GM23338 (cell line): ENCODE measurements at regions not wholly inside any gene's neighbourhood (a gene's known extent, or its start where the extent isn't known, plus 50 kb on each side); places are given as distances from the start of the nearest gene placed in this dataset.

ENCODE experiments used
- ATAC-seq: fragments of 200-7000 bp; cut with Tn5 transposase; 3 replicates; pipeline ENCODE4 v1.9.1; 2020
- DNase-seq: peaks from one replicate; pipeline ENCODE4 v3.0.0-alpha.2; 2015; ENCODE audit warnings: low spot score
- H2AFZ ChIP-seq: fragments of 200-600 bp; sonication (generic); 2 replicates; pipeline ENCODE4 v1.8.0; 2016; ENCODE audit warnings: antibody characterized with exemption, mild to moderate bottlenecking, moderate library complexity
- H3F3A ChIP-seq: fragments of 200-600 bp; sonication (generic); replicated peaks from 2 replicates; pipeline ENCODE4 v1.8.0; 2017; ENCODE audit warnings: antibody characterized with exemption, mixed run types, low read depth
- H3K27ac ChIP-seq: fragments of 200-600 bp; sonication (generic); 2 replicates; pipeline ENCODE4 v1.6.1; 2016; ENCODE audit warnings: low read depth
- H3K27me3 ChIP-seq: fragments of 200-600 bp; sonication (generic); 2 replicates; pipeline ENCODE4 v1.8.0; 2016; ENCODE audit warnings: mild to moderate bottlenecking, mixed run types, moderate library complexity; ENCODE audit not compliant: insufficient read depth
- H3K36me3 ChIP-seq: fragments of 200-600 bp; sonication (generic); 2 replicates; pipeline ENCODE4 v1.8.0; 2016; ENCODE audit warnings: mild to moderate bottlenecking; ENCODE audit not compliant: insufficient read depth
- H3K4me1 ChIP-seq: fragments of 200-600 bp; sonication (generic); 2 replicates; pipeline ENCODE4 v1.8.0; 2016; ENCODE audit warnings: mild to moderate bottlenecking, moderate library complexity; ENCODE audit not compliant: insufficient read depth
- H3K4me2 ChIP-seq: fragments of 200-600 bp; sonication (generic); 2 replicates; pipeline ENCODE4 v1.7.1; 2017; ENCODE audit warnings: mixed run types
- H3K4me3 ChIP-seq: fragments of 200-600 bp; sonication (generic); 2 replicates; pipeline ENCODE4 v1.6.1; 2016; ENCODE audit warnings: mixed run types
- H3K79me2 ChIP-seq: fragments of 200-600 bp; sonication (generic); replicated peaks from 2 replicates; pipeline ENCODE4 v1.8.0; 2017; ENCODE audit warnings: mild to moderate bottlenecking; ENCODE audit not compliant: insufficient read depth
- H3K9me2 ChIP-seq: fragments of 200-600 bp; sonication (generic); 2 replicates; pipeline ENCODE4 v1.8.0; 2017; ENCODE audit not compliant: insufficient read depth
- H4K20me1 ChIP-seq: fragments of 200-600 bp; sonication (generic); replicated peaks from 2 replicates; pipeline ENCODE4 v1.8.0; 2017; ENCODE audit warnings: mild to moderate bottlenecking; ENCODE audit not compliant: insufficient read depth
- H3K27ac Mint-ChIP-seq: 2 replicates; pipeline ENCODE4 v1.8.0; 2020; ENCODE audit warnings: inconsistent platforms, mild to moderate bottlenecking, moderate library complexity, mixed read lengths
- H3K27me3 Mint-ChIP-seq: 3 replicates; pipeline ENCODE4 v1.8.0; 2022; ENCODE audit warnings: low read depth, mild to moderate bottlenecking, moderate library complexity, mixed read lengths, inconsistent platforms; ENCODE audit not compliant: insufficient read depth, poor library complexity
- H3K36me3 Mint-ChIP-seq: 3 replicates; pipeline ENCODE4 v1.8.0; 2021; ENCODE audit warnings: low read depth, mild to moderate bottlenecking, inconsistent platforms, moderate library complexity, mixed read lengths
- H3K4me1 Mint-ChIP-seq: 3 replicates; pipeline ENCODE4 v1.8.0; 2020; ENCODE audit warnings: mild to moderate bottlenecking, inconsistent platforms, mixed read lengths
- H3K4me3 Mint-ChIP-seq: 3 replicates; pipeline ENCODE4 v1.8.0; 2021; ENCODE audit warnings: moderate library complexity, mild to moderate bottlenecking, inconsistent platforms, mixed read lengths
- H3K9me3 Mint-ChIP-seq: 3 replicates; pipeline ENCODE4 v1.8.0; 2020; ENCODE audit warnings: moderate library complexity, mild to moderate bottlenecking, inconsistent platforms, mixed read lengths
- CREB1 ChIP-seq: fragments of 250-450 bp; sonication (Bioruptor Pico); IDR thresholded peaks from 2 replicates; pipeline ENCODE4 v1.5.0; 2020; ENCODE audit warnings: low read depth, mild to moderate bottlenecking, moderate library complexity
- EZH2 ChIP-seq: fragments of 200-600 bp; sonication (generic); IDR thresholded peaks from one replicate; pipeline ENCODE4 v1.8.0; 2017; ENCODE audit warnings: antibody characterized with exemption, mild to moderate bottlenecking, low read depth; ENCODE audit not compliant: unreplicated experiment
- EZH2phosphoT487 ChIP-seq: fragments of 200-600 bp; sonication (generic); IDR thresholded peaks from one replicate; pipeline ENCODE4 v1.8.1; 2018; ENCODE audit warnings: antibody characterized with exemption; ENCODE audit not compliant: unreplicated experiment
- JUNB ChIP-seq: IDR thresholded peaks from one replicate; pipeline ENCODE4 v1.6.1; 2016; ENCODE audit warnings: antibody characterized with exemption; ENCODE audit not compliant: unreplicated experiment
- NANOG ChIP-seq: IDR thresholded peaks from 2 replicates; pipeline ENCODE4 v1.6.1; 2016; ENCODE audit warnings: antibody characterized with exemption, borderline replicate concordance
- POLR2AphosphoS5 ChIP-seq: IDR thresholded peaks from 2 replicates; pipeline ENCODE4 v1.6.1; 2016; ENCODE audit warnings: antibody characterized with exemption, low read depth
- STAT1 ChIP-seq: IDR thresholded peaks from one replicate; pipeline ENCODE4 v1.6.1; 2016; ENCODE audit warnings: antibody characterized with exemption; ENCODE audit not compliant: unreplicated experiment
- ZNF114 ChIP-seq: fragments of 250-450 bp; sonication (Bioruptor Pico); IDR thresholded peaks from 2 replicates; pipeline ENCODE4 v1.5.0; 2020; ENCODE audit warnings: mild to moderate bottlenecking, moderate library complexity
- ZNF331 ChIP-seq: fragments of 250-450 bp; sonication (Bioruptor Pico); IDR thresholded peaks from 2 replicates; pipeline ENCODE4 v1.5.0; 2020; ENCODE audit warnings: low read depth, mild to moderate bottlenecking, moderate library complexity
- TF ChIP-seq, protein P1 (sequence below), 2 experiments: fragments of 200-600 bp in 1 of 2; sonication (generic) in 1 of 2; conservative IDR thresholded peaks; 2 replicates each; pipeline versions ENCODE4 v1.5.1 to v1.6.1; 2016 to 2017; ENCODE audit warnings: antibody characterized with exemption in 2 of 2, low read depth in 2 of 2, mild to moderate bottlenecking in 2 of 2, moderate library complexity in 1 of 2
- TF ChIP-seq, protein P2 (sequence below): IDR thresholded peaks from 2 replicates; pipeline ENCODE4 v1.6.1; 2016; ENCODE audit warnings: antibody characterized with exemption
- TF ChIP-seq, protein P3 (sequence below): IDR thresholded peaks from one replicate; pipeline ENCODE4 v1.6.1; 2018; ENCODE audit warnings: antibody characterized with exemption; ENCODE audit not compliant: unreplicated experiment
- TF ChIP-seq, protein P4 (sequence below): fragments of 250-450 bp; sonication (Bioruptor Pico); IDR thresholded peaks from 2 replicates; pipeline ENCODE4 v1.5.0; 2020; ENCODE audit warnings: mild to moderate bottlenecking, moderate library complexity

DNA sequence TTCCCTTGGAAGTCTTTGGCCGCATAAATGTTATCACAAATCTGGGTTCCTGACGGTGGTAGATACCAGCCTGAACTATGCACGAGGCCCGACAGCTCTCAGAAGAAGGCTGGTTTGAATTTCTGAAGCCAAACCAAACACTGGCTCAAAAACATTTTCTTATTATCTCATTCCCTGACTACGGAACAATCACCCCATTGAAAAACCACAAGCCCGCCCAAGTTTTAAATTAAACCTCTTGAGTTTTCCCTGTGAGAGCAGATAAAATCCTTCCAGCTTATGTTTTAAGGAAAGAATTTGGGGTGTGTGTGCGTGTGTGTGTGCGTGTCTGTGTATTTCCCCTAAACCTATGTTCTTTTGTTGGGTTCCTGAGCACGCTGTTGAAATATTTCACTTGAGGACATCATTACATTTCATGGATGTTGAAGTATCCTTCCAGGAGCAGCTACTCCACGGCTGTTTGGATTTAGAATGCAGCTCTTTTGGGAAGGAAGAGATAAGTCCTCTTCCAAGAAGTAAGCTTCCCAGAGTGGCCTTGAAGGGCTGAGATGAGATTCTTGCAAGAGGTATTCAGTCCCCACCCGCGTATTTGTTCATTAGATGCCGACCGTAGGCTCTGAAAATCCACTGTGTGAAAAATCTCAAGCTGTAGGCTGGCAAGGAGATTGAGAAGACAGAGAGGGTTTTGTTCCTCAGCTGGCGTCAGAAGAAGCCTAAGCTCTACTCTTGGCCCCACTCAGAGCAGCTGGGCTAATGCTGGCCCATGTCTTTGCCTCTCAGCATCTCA is 131.0 kb upstream of the NCOR2 start:
- Mint-ChIP-seq H3K27me3 (peaks cover 12% of the 10 kb centered on the region), H3K4me1 (0 out of 3 replicates have a peak, but pooled peaks cover 6% of the 10 kb centered on the region), H3K4me3 (no peak overlapping the region), H3K9me3 (no peaks in the 10 kb centered on the region), H3K27ac (no peak overlapping the region), H3K36me3 (no peaks in the 10 kb centered on the region)
- no peaks in the 10 kb centered on the region for H3K36me3 ChIP-seq
- H3K9me2 ChIP-seq: no peaks in the 10 kb centered on the region
- TF ChIP-seq, protein P1, sequence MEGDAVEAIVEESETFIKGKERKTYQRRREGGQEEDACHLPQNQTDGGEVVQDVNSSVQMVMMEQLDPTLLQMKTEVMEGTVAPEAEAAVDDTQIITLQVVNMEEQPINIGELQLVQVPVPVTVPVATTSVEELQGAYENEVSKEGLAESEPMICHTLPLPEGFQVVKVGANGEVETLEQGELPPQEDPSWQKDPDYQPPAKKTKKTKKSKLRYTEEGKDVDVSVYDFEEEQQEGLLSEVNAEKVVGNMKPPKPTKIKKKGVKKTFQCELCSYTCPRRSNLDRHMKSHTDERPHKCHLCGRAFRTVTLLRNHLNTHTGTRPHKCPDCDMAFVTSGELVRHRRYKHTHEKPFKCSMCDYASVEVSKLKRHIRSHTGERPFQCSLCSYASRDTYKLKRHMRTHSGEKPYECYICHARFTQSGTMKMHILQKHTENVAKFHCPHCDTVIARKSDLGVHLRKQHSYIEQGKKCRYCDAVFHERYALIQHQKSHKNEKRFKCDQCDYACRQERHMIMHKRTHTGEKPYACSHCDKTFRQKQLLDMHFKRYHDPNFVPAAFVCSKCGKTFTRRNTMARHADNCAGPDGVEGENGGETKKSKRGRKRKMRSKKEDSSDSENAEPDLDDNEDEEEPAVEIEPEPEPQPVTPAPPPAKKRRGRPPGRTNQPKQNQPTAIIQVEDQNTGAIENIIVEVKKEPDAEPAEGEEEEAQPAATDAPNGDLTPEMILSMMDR (conservative IDR thresholded peaks at IDR 0.05; ENCODE audit: low read depth in 2 of 2): no peak
- no peak for TF ChIP-seq ZNF114 (CRISPR knock-in tag)
- TF ChIP-seq, protein P2, sequence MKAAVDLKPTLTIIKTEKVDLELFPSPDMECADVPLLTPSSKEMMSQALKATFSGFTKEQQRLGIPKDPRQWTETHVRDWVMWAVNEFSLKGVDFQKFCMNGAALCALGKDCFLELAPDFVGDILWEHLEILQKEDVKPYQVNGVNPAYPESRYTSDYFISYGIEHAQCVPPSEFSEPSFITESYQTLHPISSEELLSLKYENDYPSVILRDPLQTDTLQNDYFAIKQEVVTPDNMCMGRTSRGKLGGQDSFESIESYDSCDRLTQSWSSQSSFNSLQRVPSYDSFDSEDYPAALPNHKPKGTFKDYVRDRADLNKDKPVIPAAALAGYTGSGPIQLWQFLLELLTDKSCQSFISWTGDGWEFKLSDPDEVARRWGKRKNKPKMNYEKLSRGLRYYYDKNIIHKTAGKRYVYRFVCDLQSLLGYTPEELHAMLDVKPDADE: no peak
- TF ChIP-seq EZH2: no peak
- TF ChIP-seq, protein P3, sequence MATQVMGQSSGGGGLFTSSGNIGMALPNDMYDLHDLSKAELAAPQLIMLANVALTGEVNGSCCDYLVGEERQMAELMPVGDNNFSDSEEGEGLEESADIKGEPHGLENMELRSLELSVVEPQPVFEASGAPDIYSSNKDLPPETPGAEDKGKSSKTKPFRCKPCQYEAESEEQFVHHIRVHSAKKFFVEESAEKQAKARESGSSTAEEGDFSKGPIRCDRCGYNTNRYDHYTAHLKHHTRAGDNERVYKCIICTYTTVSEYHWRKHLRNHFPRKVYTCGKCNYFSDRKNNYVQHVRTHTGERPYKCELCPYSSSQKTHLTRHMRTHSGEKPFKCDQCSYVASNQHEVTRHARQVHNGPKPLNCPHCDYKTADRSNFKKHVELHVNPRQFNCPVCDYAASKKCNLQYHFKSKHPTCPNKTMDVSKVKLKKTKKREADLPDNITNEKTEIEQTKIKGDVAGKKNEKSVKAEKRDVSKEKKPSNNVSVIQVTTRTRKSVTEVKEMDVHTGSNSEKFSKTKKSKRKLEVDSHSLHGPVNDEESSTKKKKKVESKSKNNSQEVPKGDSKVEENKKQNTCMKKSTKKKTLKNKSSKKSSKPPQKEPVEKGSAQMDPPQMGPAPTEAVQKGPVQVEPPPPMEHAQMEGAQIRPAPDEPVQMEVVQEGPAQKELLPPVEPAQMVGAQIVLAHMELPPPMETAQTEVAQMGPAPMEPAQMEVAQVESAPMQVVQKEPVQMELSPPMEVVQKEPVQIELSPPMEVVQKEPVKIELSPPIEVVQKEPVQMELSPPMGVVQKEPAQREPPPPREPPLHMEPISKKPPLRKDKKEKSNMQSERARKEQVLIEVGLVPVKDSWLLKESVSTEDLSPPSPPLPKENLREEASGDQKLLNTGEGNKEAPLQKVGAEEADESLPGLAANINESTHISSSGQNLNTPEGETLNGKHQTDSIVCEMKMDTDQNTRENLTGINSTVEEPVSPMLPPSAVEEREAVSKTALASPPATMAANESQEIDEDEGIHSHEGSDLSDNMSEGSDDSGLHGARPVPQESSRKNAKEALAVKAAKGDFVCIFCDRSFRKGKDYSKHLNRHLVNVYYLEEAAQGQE: no peak
- no peak for TF ChIP-seq JUNB
- no peak for TF ChIP-seq POLR2AphosphoS5
- TF ChIP-seq ZNF331 (CRISPR knock-in tag): no peak
- TF ChIP-seq NANOG: no peak
- TF ChIP-seq CREB1 (CRISPR knock-in tag): no peak
- no peak for TF ChIP-seq STAT1
- no peak for TF ChIP-seq EZH2phosphoT487
- TF ChIP-seq, protein P4, sequence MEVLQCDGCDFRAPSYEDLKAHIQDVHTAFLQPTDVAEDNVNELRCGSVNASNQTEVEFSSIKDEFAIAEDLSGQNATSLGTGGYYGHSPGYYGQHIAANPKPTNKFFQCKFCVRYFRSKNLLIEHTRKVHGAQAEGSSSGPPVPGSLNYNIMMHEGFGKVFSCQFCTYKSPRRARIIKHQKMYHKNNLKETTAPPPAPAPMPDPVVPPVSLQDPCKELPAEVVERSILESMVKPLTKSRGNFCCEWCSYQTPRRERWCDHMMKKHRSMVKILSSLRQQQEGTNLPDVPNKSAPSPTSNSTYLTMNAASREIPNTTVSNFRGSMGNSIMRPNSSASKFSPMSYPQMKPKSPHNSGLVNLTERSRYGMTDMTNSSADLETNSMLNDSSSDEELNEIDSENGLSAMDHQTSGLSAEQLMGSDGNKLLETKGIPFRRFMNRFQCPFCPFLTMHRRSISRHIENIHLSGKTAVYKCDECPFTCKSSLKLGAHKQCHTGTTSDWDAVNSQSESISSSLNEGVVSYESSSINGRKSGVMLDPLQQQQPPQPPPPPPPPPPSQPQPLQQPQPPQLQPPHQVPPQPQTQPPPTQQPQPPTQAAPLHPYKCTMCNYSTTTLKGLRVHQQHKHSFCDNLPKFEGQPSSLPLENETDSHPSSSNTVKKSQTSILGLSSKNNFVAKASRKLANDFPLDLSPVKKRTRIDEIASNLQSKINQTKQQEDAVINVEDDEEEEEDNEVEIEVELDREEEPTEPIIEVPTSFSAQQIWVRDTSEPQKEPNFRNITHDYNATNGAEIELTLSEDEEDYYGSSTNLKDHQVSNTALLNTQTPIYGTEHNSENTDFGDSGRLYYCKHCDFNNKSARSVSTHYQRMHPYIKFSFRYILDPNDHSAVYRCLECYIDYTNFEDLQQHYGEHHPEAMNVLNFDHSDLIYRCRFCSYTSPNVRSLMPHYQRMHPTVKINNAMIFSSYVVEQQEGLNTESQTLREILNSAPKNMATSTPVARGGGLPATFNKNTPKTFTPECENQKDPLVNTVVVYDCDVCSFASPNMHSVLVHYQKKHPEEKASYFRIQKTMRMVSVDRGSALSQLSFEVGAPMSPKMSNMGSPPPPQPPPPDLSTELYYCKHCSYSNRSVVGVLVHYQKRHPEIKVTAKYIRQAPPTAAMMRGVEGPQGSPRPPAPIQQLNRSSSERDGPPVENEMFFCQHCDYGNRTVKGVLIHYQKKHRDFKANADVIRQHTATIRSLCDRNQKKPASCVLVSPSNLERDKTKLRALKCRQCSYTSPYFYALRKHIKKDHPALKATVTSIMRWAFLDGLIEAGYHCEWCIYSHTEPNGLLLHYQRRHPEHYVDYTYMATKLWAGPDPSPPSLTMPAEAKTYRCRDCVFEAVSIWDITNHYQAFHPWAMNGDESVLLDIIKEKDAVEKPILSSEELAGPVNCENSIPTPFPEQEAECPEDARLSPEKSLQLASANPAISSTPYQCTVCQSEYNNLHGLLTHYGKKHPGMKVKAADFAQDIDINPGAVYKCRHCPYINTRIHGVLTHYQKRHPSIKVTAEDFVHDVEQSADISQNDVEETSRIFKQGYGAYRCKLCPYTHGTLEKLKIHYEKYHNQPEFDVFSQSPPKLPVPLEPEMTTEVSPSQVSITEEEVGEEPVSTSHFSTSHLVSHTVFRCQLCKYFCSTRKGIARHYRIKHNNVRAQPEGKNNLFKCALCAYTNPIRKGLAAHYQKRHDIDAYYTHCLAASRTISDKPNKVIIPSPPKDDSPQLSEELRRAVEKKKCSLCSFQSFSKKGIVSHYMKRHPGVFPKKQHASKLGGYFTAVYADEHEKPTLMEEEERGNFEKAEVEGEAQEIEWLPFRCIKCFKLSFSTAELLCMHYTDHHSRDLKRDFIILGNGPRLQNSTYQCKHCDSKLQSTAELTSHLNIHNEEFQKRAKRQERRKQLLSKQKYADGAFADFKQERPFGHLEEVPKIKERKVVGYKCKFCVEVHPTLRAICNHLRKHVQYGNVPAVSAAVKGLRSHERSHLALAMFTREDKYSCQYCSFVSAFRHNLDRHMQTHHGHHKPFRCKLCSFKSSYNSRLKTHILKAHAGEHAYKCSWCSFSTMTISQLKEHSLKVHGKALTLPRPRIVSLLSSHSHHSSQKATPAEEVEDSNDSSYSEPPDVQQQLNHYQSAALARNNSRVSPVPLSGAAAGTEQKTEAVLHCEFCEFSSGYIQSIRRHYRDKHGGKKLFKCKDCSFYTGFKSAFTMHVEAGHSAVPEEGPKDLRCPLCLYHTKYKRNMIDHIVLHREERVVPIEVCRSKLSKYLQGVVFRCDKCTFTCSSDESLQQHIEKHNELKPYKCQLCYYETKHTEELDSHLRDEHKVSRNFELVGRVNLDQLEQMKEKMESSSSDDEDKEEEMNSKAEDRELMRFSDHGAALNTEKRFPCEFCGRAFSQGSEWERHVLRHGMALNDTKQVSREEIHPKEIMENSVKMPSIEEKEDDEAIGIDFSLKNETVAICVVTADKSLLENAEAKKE (CRISPR knock-in tag): no peak
- DNase-seq (no peak), ATAC-seq (no peak)
- H3K27ac ChIP-seq: no peak overlapping the region
- no peak overlapping the region for H2AFZ ChIP-seq
- no peaks in the 10 kb centered on the region for H3K79me2 ChIP-seq
- H3K4me2 ChIP-seq: no peak overlapping the region
- H3K4me3 ChIP-seq: no peak overlapping the region
- no peaks in the 10 kb centered on the region for H3K4me1 ChIP-seq
- H3K27me3 ChIP-seq: no peaks in the 10 kb centered on the region
- H4K20me1 ChIP-seq: no peaks in the 10 kb centered on the region
- H3F3A ChIP-seq: no peaks in the 10 kb centered on the region; the same call in 1 of the 2 replicates
